Activated naive CD4-positive, alpha-beta T cell treated with anti-CD3 and anti-CD28 coated beads, Interleukin-2, amount 50 U/mL, for 72 hours (primary cell): ENCODE measurements at regions not wholly inside any gene's neighbourhood (a gene's known extent, or its start where the extent isn't known, plus 50 kb on each side); places are given as distances from the start of the nearest gene placed in this dataset.

ENCODE experiments used
- ATAC-seq, 2 donors: fragments of 150-1000 bp; cut with Tn5 transposase; 2 replicates each; pipeline ENCODE4 v1.10.0; 2021; ENCODE audit warnings: mild to moderate bottlenecking in 2 of 2, moderate library complexity in 2 of 2
- DNase-seq, 2 donors: peaks; one replicate each; pipeline ENCODE4 v3.0.0; 2021 to 2022; ENCODE audit warnings: low spot score in 2 of 2
- H3K27ac Mint-ChIP-seq, 2 donors: one replicate each; pipeline ENCODE4 v1.8.0; 2022; ENCODE audit warnings: mild to moderate bottlenecking in 2 of 2, mixed read lengths in 2 of 2
- H3K36me3 Mint-ChIP-seq, 2 donors: one replicate each; pipeline ENCODE4 v1.8.0; 2022; ENCODE audit warnings: mixed read lengths in 2 of 2
- H3K9me3 Mint-ChIP-seq, 2 donors: one replicate each; pipeline ENCODE4 v1.8.0; 2022; ENCODE audit warnings: mixed read lengths in 2 of 2

DNA sequence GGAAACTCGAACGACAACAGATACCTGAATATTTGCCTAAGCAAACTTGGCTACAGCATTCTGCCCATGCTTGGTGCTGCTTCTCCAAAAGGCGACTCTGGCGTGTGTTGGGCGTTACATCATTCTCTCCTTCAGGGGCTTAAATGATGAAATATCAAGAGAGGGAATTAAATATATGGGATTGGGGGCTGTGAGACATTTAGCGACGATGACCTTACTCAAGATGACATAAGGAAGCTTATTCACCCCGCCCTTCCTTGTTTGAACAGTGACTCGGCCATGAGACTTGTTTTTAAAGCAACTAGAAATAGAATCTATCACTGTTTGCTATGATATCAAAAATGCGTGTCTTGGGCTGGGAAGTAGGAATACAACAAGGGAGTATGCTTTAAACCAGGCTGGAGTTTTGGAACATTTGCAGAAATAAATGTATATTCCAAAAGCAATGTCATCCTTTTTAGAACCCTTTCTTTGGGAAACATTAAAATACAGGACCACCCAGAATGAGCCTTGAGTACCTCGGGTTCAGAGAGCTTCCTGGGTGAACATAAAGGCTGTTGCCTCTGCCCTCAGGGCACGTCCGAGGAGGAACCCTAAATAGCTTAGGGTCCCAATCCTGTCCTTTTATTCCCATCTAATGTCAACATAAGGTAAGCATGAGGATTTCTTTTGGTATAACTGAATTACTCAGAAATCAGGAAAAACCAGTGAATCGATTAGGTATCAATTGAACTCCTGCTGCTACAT lies 123.3 kb upstream of the SLC45A1 start:
- no peaks in the 10 kb centered on the region for H3K9me3 Mint-ChIP-seq
- no peak for ATAC-seq
- no peak overlapping the region for H3K27ac Mint-ChIP-seq
- H3K36me3 Mint-ChIP-seq: no peaks in the 10 kb centered on the region
- DNase-seq: no peak

DNA sequence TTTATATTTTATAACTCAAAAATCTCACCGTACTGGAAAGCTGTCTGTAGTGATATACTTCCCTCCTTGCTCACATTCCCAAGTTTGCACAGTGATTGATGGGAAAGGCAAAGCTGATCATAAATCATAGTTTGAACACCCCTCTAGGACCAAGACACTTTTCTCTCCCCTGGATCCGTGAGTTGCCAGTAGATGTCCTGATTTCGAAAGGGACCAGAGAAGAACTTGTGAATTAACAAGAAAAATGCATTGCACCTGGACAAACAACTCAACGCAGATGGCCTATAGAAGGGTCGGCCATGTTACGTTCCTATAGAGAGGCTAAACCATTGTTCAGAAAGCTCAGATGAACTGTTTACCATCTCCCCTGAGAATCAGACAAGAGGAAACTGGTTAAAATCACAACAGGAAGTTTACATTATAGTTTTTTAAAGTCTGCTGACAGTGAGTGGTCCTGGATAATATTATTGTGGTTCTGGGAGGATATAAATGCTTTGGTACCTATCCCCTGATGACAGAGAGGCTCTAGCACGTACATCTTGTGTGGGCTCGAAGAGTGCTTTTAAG lies 124.0 kb upstream of the SLC45A1 start:
- H3K27ac Mint-ChIP-seq: no peak overlapping the region
- no peak for ATAC-seq
- H3K36me3 Mint-ChIP-seq: no peaks in the 10 kb centered on the region
- no peak for DNase-seq
- no peaks in the 10 kb centered on the region for H3K9me3 Mint-ChIP-seq

DNA sequence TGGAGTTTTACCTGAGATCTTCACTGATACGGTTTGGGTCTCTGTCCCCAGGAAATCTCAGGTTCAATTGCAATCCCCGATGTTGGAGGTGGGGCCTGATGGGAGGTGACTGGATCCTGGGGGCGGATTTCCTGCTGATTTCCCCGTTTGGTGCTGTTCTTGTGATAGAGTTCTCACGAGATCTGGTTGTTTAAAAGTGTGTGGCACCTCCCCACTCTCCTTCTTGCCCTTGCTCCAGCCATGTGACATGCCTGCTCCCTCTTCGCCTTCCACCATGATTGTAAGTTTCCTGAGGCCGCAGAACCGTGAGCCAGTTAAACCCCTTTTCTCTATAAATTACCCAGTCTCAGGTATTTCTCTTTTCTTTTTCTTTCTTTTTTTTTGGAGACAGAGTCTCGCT lies 126.4 kb upstream of the SLC45A1 start:
- no peak overlapping the region for H3K27ac Mint-ChIP-seq
- H3K36me3 Mint-ChIP-seq: no peaks in the 10 kb centered on the region
- ATAC-seq (no peak), DNase-seq (no peak)
- H3K9me3 Mint-ChIP-seq: no peaks in the 10 kb centered on the region

DNA sequence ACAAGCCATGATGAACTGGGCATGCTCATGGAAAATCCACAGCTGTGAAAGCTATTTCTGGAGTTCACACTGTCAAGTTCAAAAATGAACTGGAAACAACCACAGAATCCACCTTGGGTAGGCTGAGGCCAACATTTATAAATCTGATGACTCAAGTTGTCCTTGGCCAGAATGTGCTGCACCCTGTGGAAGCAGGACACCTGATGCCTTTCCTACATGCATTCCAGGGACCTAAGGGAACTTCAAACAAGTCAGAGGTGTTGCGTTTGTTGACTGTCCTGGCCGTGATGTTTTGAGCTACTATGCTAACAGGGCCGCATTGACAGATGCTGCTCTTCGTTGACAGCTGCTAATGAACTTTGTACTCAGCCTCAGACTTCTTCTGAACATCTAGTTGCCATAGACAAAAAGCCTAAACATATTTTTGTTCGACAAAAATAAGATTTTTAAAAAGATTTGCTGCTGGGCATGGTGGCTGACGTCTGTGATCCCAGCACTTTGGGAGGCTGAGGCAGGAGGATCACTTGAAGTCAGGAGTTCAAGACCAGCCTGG lies 127.9 kb upstream of the SLC45A1 start:
- Mint-ChIP-seq H3K27ac (no peak overlapping the region), H3K36me3 (no peaks in the 10 kb centered on the region), H3K9me3 (no peaks in the 10 kb centered on the region)
- ATAC-seq (no peak), DNase-seq (no peak)

DNA sequence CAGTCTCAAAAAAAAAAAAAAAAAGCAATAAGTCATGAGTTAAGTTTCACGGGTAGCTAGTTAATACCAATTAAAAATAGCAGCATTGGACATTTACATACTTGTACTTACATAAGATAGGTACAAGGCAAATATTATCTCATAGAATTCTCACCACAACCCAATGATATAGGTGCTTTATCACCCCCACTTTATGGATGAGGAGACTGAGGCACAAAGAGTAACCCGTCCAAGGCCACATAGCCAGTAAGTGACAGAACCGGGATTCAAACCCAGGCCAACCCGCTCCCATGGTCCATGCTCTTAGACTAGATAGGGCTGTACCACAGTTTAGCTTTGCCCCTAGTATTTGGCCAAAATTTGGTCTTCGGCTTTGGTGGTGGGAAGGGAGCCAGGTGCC lies 132.5 kb upstream of the SLC45A1 start:
- H3K36me3 Mint-ChIP-seq: no peaks in the 10 kb centered on the region
- DNase-seq: no peak
- ATAC-seq: no peak
- no peak overlapping the region for H3K27ac Mint-ChIP-seq
- H3K9me3 Mint-ChIP-seq: no peaks in the 10 kb centered on the region

DNA sequence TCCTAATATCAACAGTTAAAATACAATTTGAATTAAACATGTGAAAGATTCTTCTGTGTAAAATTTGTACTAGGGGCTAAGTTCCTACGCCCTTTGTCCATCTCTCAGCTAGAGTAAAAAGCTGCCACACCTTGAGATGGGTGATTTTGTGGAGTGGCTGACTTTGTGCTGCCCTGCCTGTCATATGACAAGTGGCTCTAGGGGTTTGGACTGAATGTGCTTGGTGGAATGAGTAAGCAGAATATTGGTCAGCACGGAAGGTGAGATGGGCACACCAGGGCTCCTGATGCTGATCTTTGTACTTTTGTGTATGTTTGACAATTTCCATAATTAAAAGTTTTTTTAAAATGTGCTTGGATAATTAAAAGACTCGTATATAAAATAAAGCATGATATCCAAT lies 133.6 kb upstream of the SLC45A1 start:
- no peak for ATAC-seq
- Mint-ChIP-seq H3K27ac (no peak overlapping the region), H3K9me3 (peaks cover 6 to 9% of the 10 kb centered on the region in 2 donors), H3K36me3 (peaks cover 0 to 9% of the 10 kb centered on the region in 2 donors)
- no peak for DNase-seq

DNA sequence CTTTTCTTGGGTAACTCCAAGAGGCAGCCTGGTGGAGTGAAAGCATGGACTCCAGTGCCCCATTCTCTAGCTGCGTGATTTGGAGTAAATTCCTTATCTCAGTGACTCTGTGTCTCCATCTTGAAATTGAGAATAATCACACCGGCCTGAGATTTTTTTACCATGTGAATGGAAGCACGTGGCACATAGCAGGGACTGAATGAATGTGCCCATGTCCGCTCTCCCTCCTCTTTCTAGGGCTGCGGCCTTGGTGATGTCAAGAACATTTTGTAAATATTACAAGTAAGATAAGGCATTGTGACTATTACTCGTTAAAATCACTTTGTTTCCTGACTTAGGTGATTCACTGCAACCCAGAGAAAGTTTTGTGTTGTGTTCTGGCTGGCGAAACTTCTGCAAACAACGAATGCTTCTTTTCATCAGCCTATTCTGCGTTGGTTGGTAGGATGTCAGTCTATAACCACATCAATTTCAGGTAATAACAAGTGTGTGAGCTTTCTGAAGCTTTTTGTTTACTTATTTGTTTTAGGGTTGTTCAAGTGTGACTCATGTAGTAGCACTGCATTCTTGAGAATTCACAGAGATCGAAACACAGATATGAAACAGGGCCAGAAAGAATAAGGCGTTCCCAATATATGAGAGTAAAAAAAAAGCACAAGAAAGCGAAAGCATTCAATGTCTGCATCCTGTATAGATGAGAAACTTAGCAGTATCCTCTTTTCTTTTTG lies 135.7 kb upstream of the SLC45A1 start:
- peaks cover 12 to 19% of the 10 kb centered on the region in 2 donors for H3K9me3 Mint-ChIP-seq
- no peak overlapping the region for H3K27ac Mint-ChIP-seq
- peaks cover 10 to 20% of the 10 kb centered on the region in 2 donors for H3K36me3 Mint-ChIP-seq
- ATAC-seq (peak; percentile 62 to 94), DNase-seq (no peak)

DNA sequence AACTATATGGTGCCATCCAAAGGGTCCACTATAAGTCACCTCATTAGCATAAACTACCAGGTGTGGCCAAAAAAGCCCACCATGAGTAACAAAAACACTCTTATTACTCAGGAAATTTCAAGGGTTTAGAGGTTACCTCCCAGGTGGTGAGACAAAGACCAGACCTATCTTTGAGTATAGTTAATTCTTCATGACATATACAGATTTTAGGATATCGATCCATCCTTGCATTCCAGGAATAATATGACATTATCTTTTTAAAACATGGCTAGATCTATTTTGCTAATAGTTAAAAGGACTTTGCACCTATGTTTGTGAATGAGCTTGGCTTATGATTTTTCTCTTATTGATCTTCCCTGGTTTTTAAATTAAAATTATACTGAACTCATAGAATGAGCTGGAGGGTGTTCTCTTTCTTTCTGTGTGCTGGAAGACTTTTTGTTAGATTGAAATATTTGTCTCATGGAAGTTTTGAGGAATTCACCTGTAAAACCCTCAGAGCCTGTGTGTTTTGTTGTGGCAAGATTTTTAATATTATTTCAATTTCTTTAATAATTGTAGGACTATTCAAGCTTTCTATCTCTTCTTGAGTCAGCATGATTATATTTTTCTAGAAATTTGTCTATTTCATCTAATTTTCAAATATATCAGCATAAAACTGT lies 138.7 kb upstream of the SLC45A1 start:
- ATAC-seq: no peak
- Mint-ChIP-seq H3K9me3 (peaks cover 12 to 19% of the 10 kb centered on the region in 2 donors), H3K36me3 (peaks cover 10 to 20% of the 10 kb centered on the region in 2 donors), H3K27ac (no peak overlapping the region)
- DNase-seq: no peak

DNA sequence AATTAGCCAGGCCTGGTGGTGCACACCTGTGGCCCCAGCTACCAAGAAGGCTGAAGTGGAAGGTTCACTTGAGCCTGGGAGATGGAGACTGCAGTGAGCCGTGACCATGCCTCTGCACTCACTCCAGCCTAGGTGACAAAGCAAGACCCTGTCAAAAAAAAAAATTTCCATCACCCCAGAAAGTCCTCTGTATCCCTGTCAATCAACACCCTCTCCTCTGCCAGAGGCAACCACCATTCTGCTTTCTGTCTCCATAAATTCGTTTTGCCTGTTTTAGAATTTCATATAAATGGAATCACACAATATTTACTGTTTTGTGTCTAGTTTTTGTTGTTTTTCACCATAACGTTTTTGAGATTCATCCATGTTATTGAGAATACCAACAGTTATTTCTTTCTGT lies 141.6 kb upstream of the SLC45A1 start:
- DNase-seq (no peak), ATAC-seq (no peak)
- Mint-ChIP-seq H3K27ac (no peak overlapping the region), H3K9me3 (peaks cover 12 to 24% of the 10 kb centered on the region in 2 donors), H3K36me3 (peaks cover 10 to 20% of the 10 kb centered on the region in 2 donors)

DNA sequence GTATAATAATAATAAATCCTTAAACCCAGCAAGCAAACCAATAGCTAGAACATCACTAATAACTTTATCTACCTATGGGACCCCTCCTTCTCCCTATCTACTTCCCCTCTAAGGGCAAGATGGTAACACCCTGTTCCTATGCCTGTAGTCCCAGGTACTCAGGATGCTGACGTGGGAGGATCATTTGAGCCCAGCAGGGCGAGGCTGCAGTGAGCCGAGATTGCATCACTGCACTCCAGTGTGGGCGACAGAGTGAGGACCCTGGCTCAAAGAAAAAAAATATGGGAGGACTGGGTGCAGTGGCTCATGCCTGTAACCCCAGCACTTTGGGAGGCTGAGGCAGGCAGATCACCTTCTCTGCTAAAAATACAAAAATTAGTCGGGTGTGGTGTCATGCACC lies 143.1 kb upstream of the SLC45A1 start:
- ATAC-seq (no peak), DNase-seq (no peak)
- H3K27ac Mint-ChIP-seq: no peak overlapping the region
- H3K36me3 Mint-ChIP-seq: peaks cover 10 to 16% of the 10 kb centered on the region in 2 donors
- H3K9me3 Mint-ChIP-seq: peaks cover 10 to 20% of the 10 kb centered on the region in 2 donors

DNA sequence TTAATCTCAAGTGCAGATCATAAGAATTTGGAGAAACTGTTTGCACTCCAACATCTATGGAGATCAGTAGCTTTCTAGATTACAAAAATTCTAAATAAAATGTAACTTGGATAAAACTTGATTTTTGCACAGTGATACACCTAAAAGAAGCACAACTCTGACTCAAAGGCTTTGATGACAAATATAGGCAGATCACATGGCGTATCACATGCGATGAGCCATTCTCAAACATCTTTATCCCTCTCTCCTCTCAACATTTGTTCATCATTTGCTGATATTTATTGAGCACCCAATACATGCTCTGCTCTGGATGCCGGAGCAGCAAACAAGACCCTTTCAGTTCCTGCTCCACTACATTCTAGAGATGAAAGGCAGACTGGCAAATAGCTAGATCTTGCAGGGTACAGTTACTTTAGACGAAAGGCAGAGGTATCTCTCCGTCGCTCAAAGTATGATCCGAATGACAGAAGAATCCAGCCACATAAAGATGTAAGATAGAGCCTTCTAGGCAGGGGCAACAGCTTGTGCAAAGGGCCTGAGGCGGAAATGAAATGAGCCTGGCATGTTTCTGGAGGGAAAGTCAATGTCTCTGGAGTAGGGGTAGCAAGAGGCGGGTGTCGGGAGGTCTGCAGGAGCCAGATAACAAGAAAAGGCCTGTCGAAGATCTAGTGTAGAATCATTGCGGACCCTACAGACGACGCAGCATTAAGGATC lies 145.8 kb upstream of the ERRFI1 start:
- Mint-ChIP-seq H3K36me3 (no peaks in the 10 kb centered on the region), H3K9me3 (peaks cover 0 to 4% of the 10 kb centered on the region in 2 donors), H3K27ac (peak overlapping the region in 1 of 2 donors; percentile 80)
- ATAC-seq: no peak
- DNase-seq: no peak

DNA sequence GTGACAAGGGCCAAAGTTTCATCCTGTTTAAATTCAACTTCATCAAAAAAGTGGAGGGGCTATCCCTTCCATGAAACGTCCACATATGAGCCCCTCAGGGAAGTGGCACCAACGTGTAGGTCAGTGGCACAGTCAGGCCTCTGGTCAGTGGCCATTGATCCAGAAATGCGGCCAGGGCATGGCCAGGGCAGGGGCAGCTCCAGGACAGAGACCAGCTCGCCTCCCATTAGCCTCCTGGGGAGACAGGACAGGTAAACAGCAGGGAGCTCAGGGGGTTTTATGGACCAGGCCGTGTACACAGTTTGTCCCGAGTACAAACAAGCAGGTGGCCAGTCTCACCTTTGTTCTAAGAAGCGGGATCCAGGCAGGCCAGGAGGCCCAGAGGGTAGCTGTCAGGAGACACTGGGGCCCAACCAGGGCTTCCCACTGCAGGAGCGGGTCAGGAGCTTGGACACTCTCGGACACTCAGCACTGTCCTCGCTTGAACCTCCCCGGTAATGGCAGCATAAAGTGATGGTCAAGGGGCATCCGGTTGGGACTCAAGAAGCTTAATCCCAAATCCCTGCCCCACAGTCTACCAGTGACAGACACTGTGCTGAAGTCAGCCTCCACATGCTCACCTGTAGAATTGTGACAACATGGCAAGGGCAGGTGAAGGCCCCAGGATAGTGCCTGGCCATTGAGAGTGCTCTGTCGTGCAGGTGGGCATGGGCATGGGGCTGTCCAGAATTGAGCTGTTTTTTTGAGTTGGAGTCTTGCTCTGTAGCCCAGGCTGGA lies 144.1 kb upstream of the ERRFI1 start:
- peaks cover 0 to 4% of the 10 kb centered on the region in 2 donors for H3K9me3 Mint-ChIP-seq
- H3K27ac Mint-ChIP-seq: peak overlapping the region in 1 of 2 donors; percentile 67
- DNase-seq (no peak), ATAC-seq (no peak)
- no peaks in the 10 kb centered on the region for H3K36me3 Mint-ChIP-seq

DNA sequence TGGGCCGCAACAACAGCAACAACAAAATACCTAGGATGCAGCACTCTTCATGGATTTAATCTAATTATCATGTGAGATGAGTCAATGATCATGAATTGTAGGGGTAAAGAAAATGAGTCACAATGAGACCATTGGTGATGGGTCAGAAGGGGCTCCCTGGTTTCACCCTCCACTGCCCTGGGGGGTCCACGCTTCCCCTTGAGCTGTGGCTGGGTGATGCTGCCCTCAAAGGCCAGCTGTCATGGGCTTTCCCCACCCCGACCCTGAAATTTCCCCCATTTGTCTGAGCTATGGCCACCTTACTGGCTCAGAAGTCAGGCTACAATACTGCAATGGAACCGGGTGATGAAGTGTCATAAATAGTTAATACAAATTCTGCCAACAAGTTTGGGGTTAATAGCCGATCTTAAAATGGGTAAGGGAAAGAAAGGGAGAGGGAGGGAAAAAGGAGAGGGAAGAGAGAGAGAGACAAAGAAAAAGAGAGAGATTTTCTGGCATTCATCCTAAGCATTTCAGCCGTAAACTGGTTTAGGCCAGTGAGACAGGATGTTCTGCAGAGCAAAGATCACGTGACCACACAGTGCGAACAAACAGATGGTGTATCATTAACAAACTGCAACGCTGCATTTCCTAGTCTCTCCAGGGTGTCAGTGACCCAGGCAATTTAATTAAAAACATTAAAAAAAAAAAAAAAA lies 143.4 kb upstream of the ERRFI1 start:
- Mint-ChIP-seq H3K36me3 (no peaks in the 10 kb centered on the region), H3K9me3 (peaks cover 0 to 4% of the 10 kb centered on the region in 2 donors), H3K27ac (peak overlapping the region; percentile 46 to 67)
- ATAC-seq: peak; percentile 40 to 62
- DNase-seq: no peak

DNA sequence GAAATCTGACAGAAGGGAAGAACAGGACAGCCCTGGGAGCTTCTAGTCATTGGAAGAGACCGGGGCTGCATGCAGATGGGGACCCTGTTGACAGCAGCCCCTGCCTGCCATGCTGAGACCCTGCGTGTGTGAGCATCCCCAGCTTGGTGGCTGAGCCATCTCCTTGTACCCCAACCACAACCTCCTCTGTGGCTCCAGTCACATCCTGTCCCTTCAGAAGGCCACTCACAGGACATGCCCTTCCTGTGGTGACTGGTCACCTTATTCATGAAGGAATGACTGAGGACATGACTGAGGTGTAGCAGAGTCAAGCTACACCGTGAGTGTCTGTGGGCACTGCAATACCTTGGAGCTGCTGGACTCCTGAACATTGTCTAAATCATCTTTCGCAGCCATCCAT lies 141.8 kb upstream of the ERRFI1 start:
- ATAC-seq (peak in 1 of 2 donors; percentile 81), DNase-seq (no peak)
- Mint-ChIP-seq H3K27ac (peak overlapping the region in 1 of 2 donors; percentile 29), H3K36me3 (no peaks in the 10 kb centered on the region), H3K9me3 (peaks cover 0 to 4% of the 10 kb centered on the region in 2 donors)

DNA sequence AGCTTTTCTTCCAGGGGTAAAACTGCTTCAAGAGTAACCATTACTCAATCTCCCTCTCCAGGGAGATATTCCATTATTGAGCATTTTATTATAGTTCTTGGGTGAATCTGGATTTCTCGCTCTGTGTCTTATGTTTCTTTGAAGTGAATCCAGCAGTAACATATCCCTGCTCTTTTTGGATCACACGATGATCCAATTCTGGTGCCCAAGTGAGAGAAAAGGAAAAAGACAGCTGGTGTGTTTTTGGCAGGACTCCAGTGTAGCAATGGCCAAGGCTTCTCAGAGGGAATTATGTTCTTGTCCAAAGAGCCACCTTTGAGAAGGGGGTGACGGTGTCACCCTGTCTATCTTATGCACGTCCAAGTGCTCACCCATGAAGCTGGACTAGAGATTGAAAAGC lies 140.3 kb upstream of the ERRFI1 start:
- ATAC-seq (no peak), DNase-seq (no peak)
- Mint-ChIP-seq H3K9me3 (no peaks in the 10 kb centered on the region), H3K27ac (no peak overlapping the region), H3K36me3 (no peaks in the 10 kb centered on the region)
